ENCODE measurements at regions not wholly inside any gene's neighbourhood (a gene's known extent, or its start where the extent isn't known, plus 50 kb on each side); places are given as distances from the start of the nearest gene placed in this dataset.

DNA sequence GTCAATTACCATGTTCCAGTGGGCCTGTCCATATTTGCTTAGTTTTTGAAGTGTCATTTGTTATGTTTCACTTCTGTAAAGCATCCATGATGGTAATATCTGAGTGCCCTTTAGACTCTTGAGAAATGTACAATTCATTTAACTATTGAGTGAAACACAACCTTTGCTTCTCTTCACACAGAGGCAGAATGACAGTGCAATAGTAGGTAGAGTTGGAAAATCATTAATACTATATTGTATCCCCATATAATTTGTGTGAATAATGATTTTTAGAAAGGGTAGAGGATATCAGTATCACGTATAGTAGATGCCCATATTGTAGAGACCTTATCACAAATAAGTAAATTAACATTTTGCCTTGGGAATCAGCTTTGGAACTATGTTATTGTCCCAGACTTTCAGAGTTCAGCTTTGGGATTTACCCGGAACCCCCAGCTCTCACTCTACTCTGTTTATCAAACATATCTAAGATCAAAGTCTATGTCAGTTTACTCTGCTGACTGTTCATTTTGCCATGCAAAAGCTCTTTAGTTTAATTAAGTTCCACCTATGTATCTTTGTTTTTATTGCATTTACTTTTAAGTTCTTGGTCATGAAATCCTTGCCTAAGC is 172.7 kb upstream of the NOL4 start:
- TF ChIP-seq, protein P1, sequence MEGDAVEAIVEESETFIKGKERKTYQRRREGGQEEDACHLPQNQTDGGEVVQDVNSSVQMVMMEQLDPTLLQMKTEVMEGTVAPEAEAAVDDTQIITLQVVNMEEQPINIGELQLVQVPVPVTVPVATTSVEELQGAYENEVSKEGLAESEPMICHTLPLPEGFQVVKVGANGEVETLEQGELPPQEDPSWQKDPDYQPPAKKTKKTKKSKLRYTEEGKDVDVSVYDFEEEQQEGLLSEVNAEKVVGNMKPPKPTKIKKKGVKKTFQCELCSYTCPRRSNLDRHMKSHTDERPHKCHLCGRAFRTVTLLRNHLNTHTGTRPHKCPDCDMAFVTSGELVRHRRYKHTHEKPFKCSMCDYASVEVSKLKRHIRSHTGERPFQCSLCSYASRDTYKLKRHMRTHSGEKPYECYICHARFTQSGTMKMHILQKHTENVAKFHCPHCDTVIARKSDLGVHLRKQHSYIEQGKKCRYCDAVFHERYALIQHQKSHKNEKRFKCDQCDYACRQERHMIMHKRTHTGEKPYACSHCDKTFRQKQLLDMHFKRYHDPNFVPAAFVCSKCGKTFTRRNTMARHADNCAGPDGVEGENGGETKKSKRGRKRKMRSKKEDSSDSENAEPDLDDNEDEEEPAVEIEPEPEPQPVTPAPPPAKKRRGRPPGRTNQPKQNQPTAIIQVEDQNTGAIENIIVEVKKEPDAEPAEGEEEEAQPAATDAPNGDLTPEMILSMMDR (IDR thresholded peaks at IDR 0.05; ENCODE audit: low read length): no peak
- no peak for TF ChIP-seq EZH2 (IDR thresholded peaks at IDR 0.05; ENCODE audit: borderline replicate concordance, low read length)
